ENCODE measurements at regions not wholly inside any gene's neighbourhood (a gene's known extent, or its start where the extent isn't known, plus 50 kb on each side); places are given as distances from the start of the nearest gene placed in this dataset.

DNA sequence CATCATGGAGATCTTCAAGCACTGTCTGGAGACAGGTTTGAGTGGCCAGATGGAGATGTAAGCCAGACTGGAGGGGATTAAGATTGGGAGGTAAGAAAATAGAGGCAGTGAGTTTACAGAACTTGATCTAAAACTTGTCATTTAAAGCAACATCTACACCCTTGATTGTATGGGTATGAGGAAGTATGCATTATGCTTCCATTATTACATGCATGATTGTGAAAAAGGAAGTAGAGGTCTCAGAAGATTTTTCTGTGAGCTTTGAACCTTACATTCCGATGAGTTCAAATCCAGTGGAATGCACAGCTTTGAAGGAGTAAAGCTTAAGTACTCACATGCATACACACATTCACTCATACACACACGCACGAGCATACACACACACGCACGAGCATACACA is 550.8 kb downstream of the MED13L start:
- no peaks in the 10 kb centered on the region for H3K9me3 ChIP-seq (replicated peaks in 1 of 2; ENCODE audit: control insufficient read depth in 1 of 2, insufficient read depth in 1 of 2, low read length in 2 of 2)
- Mint-ChIP-seq H3K9me3 (no peaks in the 10 kb centered on the region), H3K4me3 (no peak overlapping the region), H3K27me3 (ENCODE audit: low read depth in 3 of 3) (peaks cover 0 to 2% (median 0%) of the 10 kb centered on the region in 3 donors), H3K27ac (no peak overlapping the region), H3K4me1 (no peaks in the 10 kb centered on the region), H3K36me3 (no peaks in the 10 kb centered on the region)
- no peak overlapping the region for H3K4me3 ChIP-seq (replicated peaks in 1 of 3; ENCODE audit: low read depth in 2 of 3, low read length in 3 of 3)
- TF ChIP-seq, protein P1, sequence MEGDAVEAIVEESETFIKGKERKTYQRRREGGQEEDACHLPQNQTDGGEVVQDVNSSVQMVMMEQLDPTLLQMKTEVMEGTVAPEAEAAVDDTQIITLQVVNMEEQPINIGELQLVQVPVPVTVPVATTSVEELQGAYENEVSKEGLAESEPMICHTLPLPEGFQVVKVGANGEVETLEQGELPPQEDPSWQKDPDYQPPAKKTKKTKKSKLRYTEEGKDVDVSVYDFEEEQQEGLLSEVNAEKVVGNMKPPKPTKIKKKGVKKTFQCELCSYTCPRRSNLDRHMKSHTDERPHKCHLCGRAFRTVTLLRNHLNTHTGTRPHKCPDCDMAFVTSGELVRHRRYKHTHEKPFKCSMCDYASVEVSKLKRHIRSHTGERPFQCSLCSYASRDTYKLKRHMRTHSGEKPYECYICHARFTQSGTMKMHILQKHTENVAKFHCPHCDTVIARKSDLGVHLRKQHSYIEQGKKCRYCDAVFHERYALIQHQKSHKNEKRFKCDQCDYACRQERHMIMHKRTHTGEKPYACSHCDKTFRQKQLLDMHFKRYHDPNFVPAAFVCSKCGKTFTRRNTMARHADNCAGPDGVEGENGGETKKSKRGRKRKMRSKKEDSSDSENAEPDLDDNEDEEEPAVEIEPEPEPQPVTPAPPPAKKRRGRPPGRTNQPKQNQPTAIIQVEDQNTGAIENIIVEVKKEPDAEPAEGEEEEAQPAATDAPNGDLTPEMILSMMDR (IDR thresholded peaks at IDR 0.05) = no peak
- H4K20me1 ChIP-seq (ENCODE audit: insufficient read depth, low read length) = no peaks in the 10 kb centered on the region
- intact Hi-C loops (cut with micrococcal nuclease) = no loop called here
- H3K79me2 ChIP-seq (ENCODE audit: insufficient read depth, low read length) = no peaks in the 10 kb centered on the region
- no peaks in the 10 kb centered on the region for H3K27me3 ChIP-seq (ENCODE audit: control insufficient read depth in 2 of 2, insufficient read depth in 2 of 2, low read length in 2 of 2)
- no peak overlapping the region for H3K27ac ChIP-seq (ENCODE audit: low read depth in 1 of 2, low read length in 2 of 2)
- no peak overlapping the region for H2AFZ ChIP-seq (ENCODE audit: insufficient read depth, low read depth, low read length, poor library complexity, severe bottlenecking)
- no peaks in the 10 kb centered on the region for H3K4me1 ChIP-seq (ENCODE audit: control insufficient read depth in 1 of 2, insufficient read depth in 2 of 2, low read length in 2 of 2)
- WGBS (ENCODE audit: insufficient coverage) = 95% methylated on average over 4 of the region's 5 CpGs
- H3K4me2 ChIP-seq (replicated peaks; ENCODE audit: extremely low read depth, low read length, poor library complexity, severe bottlenecking) = no peak overlapping the region
- no peak for DNase-seq
- no peak overlapping the region for H3K9ac ChIP-seq (ENCODE audit: insufficient read depth, low read length, poor library complexity, severe bottlenecking)
- H3K36me3 ChIP-seq (replicated peaks in 1 of 2; ENCODE audit: control insufficient read depth in 1 of 2, insufficient read depth in 2 of 2, low read length in 2 of 2) = no peaks in the 10 kb centered on the region

GRCh38 chr12:115722181-115722580 is 555.3 kb downstream of the MED13L start:
- no peaks in the 10 kb centered on the region for H3K79me2 ChIP-seq (ENCODE audit: insufficient read depth, low read length)
- H3K27ac ChIP-seq (ENCODE audit: low read depth in 1 of 2, low read length in 2 of 2) = no peak overlapping the region
- no peak overlapping the region for H3K4me3 ChIP-seq (replicated peaks in 1 of 3; ENCODE audit: low read depth in 2 of 3, low read length in 3 of 3)
- H3K27ac Mint-ChIP-seq = no peak overlapping the region
- H3K27me3 Mint-ChIP-seq (ENCODE audit: low read depth in 3 of 3) = peaks cover 0 to 3% (median 0%) of the 10 kb centered on the region in 3 donors
- H3K36me3 Mint-ChIP-seq = no peaks in the 10 kb centered on the region
- H3K9me3 ChIP-seq (replicated peaks in 1 of 2; ENCODE audit: control insufficient read depth in 1 of 2, insufficient read depth in 1 of 2, low read length in 2 of 2) = no peaks in the 10 kb centered on the region
- no CpG with 5 or more reads among the region's 2 CpGs for WGBS (ENCODE audit: insufficient coverage)
- H3K9ac ChIP-seq (ENCODE audit: insufficient read depth, low read length, poor library complexity, severe bottlenecking) = no peak overlapping the region
- peaks cover 0 to 1% (median 0%) of the 10 kb centered on the region in 7 donors for H3K9me3 Mint-ChIP-seq
- no peaks in the 10 kb centered on the region for H3K4me1 Mint-ChIP-seq
- no peaks in the 10 kb centered on the region for H4K20me1 ChIP-seq (ENCODE audit: insufficient read depth, low read length)
- no peaks in the 10 kb centered on the region for H3K4me1 ChIP-seq (ENCODE audit: control insufficient read depth in 1 of 2, insufficient read depth in 2 of 2, low read length in 2 of 2)
- no peak overlapping the region for H2AFZ ChIP-seq (ENCODE audit: insufficient read depth, low read depth, low read length, poor library complexity, severe bottlenecking)
- H3K36me3 ChIP-seq (replicated peaks in 1 of 2; ENCODE audit: control insufficient read depth in 1 of 2, insufficient read depth in 2 of 2, low read length in 2 of 2) = no peaks in the 10 kb centered on the region
- H3K4me2 ChIP-seq (replicated peaks; ENCODE audit: extremely low read depth, low read length, poor library complexity, severe bottlenecking) = no peak overlapping the region
- intact Hi-C loops (cut with micrococcal nuclease) = no loop called here
- TF ChIP-seq, protein P1 (IDR thresholded peaks at IDR 0.05) = no peak
- no peak for DNase-seq
- no peaks in the 10 kb centered on the region for H3K27me3 ChIP-seq (ENCODE audit: control insufficient read depth in 2 of 2, insufficient read depth in 2 of 2, low read length in 2 of 2)
- H3K4me3 Mint-ChIP-seq = no peak overlapping the region
